ENCODE measurements at regions not wholly inside any gene's neighbourhood (a gene's known extent, or its start where the extent isn't known, plus 50 kb on each side); places are given as distances from the start of the nearest gene placed in this dataset.

- H3K79me2 ChIP-seq: peaks cover 3% of the 10 kb centered on the region
- peak overlapping the region; percentile 44 for H3K4me3 ChIP-seq
- peaks cover 33% of the 10 kb centered on the region for H3K4me1 ChIP-seq (ENCODE audit: insufficient read depth)
- H3K27me3 ChIP-seq: peaks cover 84% of the 10 kb centered on the region
- H3K27ac ChIP-seq: peak overlapping the region; percentile 47
- peak; percentile 38 for DNase-seq (ENCODE audit: low spot score)
- under 1% methylated on average over 50 of the region's 62 CpGs for WGBS (ENCODE audit: low lambda C conversion rate, missing lambda C conversion rate)
- peak overlapping the region; percentile 91 for H3K4me2 ChIP-seq
- no peaks in the 10 kb centered on the region for H3K9me2 ChIP-seq (replicated peaks; ENCODE audit: insufficient read depth)
- H3K36me3 ChIP-seq (replicated peaks; ENCODE audit: insufficient read depth, low read depth): no peaks in the 10 kb centered on the region
- TF ChIP-seq, protein P1, sequence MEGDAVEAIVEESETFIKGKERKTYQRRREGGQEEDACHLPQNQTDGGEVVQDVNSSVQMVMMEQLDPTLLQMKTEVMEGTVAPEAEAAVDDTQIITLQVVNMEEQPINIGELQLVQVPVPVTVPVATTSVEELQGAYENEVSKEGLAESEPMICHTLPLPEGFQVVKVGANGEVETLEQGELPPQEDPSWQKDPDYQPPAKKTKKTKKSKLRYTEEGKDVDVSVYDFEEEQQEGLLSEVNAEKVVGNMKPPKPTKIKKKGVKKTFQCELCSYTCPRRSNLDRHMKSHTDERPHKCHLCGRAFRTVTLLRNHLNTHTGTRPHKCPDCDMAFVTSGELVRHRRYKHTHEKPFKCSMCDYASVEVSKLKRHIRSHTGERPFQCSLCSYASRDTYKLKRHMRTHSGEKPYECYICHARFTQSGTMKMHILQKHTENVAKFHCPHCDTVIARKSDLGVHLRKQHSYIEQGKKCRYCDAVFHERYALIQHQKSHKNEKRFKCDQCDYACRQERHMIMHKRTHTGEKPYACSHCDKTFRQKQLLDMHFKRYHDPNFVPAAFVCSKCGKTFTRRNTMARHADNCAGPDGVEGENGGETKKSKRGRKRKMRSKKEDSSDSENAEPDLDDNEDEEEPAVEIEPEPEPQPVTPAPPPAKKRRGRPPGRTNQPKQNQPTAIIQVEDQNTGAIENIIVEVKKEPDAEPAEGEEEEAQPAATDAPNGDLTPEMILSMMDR (IDR thresholded peaks at IDR 0.05; ENCODE audit: poor library complexity): no peak
- TF ChIP-seq EZH2phosphoT487 (IDR thresholded peaks at IDR 0.05; ENCODE audit: low read depth, severe bottlenecking, unreplicated experiment): no peak
- no peak for TF ChIP-seq EZH2 (IDR thresholded peaks at IDR 0.05; ENCODE audit: borderline replicate concordance)
- no peaks in the 10 kb centered on the region for H4K20me1 ChIP-seq (ENCODE audit: insufficient read depth, poor library complexity, severe bottlenecking)
- peak overlapping the region; percentile 19 for H2AFZ ChIP-seq
- no peaks in the 10 kb centered on the region for H3K9me3 ChIP-seq (ENCODE audit: low read depth)
Observed at GRCh38 chr19:30228113-30228834, 143.9 kb upstream of the ZNF536 start.

GRCh38 chr19:30228835-30229524 is 143.2 kb upstream of the ZNF536 start:
- no peaks in the 10 kb centered on the region for H4K20me1 ChIP-seq (ENCODE audit: insufficient read depth, poor library complexity, severe bottlenecking)
- H3K27ac ChIP-seq: peak overlapping the region; percentile 47
- no peak for TF ChIP-seq EZH2 (IDR thresholded peaks at IDR 0.05; ENCODE audit: borderline replicate concordance)
- TF ChIP-seq, protein P1 (IDR thresholded peaks at IDR 0.05; ENCODE audit: poor library complexity): no peak
- no peak for TF ChIP-seq EZH2phosphoT487 (IDR thresholded peaks at IDR 0.05; ENCODE audit: low read depth, severe bottlenecking, unreplicated experiment)
- peak overlapping the region; percentile 19 for H2AFZ ChIP-seq
- peaks cover 32% of the 10 kb centered on the region for H3K4me1 ChIP-seq (ENCODE audit: insufficient read depth)
- H3K79me2 ChIP-seq: peaks cover 3% of the 10 kb centered on the region
- no peaks in the 10 kb centered on the region for H3K9me3 ChIP-seq (ENCODE audit: low read depth)
- H3K27me3 ChIP-seq: peaks cover 77% of the 10 kb centered on the region
- no peaks in the 10 kb centered on the region for H3K9me2 ChIP-seq (replicated peaks; ENCODE audit: insufficient read depth)
- H3K36me3 ChIP-seq (replicated peaks; ENCODE audit: insufficient read depth, low read depth): no peaks in the 10 kb centered on the region
- peak overlapping the region; percentile 44 for H3K4me3 ChIP-seq
- H3K4me2 ChIP-seq: peak overlapping the region; percentile 91
- WGBS (ENCODE audit: low lambda C conversion rate, missing lambda C conversion rate): 1% methylated on average over 20 of the region's 35 CpGs
- DNase-seq (ENCODE audit: low spot score): peak; percentile 26

- no peaks in the 10 kb centered on the region for H3K9me3 ChIP-seq (ENCODE audit: low read depth)
- peak; percentile 34 for DNase-seq (ENCODE audit: low spot score)
- peaks cover 70% of the 10 kb centered on the region for H3K27me3 ChIP-seq
- H4K20me1 ChIP-seq (ENCODE audit: insufficient read depth, poor library complexity, severe bottlenecking): no peaks in the 10 kb centered on the region
- no peak overlapping the region for H2AFZ ChIP-seq
- no peaks in the 10 kb centered on the region for H3K36me3 ChIP-seq (replicated peaks; ENCODE audit: insufficient read depth, low read depth)
- peak overlapping the region; percentile 91 for H3K4me2 ChIP-seq
- H3K9me2 ChIP-seq (replicated peaks; ENCODE audit: insufficient read depth): no peaks in the 10 kb centered on the region
- peak overlapping the region; percentile 44 for H3K4me3 ChIP-seq
- peaks cover 26% of the 10 kb centered on the region for H3K4me1 ChIP-seq (ENCODE audit: insufficient read depth)
- WGBS (ENCODE audit: low lambda C conversion rate, missing lambda C conversion rate): 12% methylated on average over 14 of the region's 14 CpGs
- peaks cover 3% of the 10 kb centered on the region for H3K79me2 ChIP-seq
- no peak for TF ChIP-seq EZH2 (IDR thresholded peaks at IDR 0.05; ENCODE audit: borderline replicate concordance)
- no peak for TF ChIP-seq EZH2phosphoT487 (IDR thresholded peaks at IDR 0.05; ENCODE audit: low read depth, severe bottlenecking, unreplicated experiment)
- TF ChIP-seq, protein P1 (IDR thresholded peaks at IDR 0.05; ENCODE audit: poor library complexity): no peak
- peak overlapping the region; percentile 7 for H3K27ac ChIP-seq
Observed at GRCh38 chr19:30229525-30230174, 142.5 kb upstream of the ZNF536 start.
